ENCODE measurements at regions not wholly inside any gene's neighbourhood (a gene's known extent, or its start where the extent isn't known, plus 50 kb on each side); places are given as distances from the start of the nearest gene placed in this dataset.
"Not testable (repeated sequence)": the region's sequence is repeated elsewhere in the genome, so short reads cannot be mapped to it uniquely, and the experiment has no call there.

DNA sequence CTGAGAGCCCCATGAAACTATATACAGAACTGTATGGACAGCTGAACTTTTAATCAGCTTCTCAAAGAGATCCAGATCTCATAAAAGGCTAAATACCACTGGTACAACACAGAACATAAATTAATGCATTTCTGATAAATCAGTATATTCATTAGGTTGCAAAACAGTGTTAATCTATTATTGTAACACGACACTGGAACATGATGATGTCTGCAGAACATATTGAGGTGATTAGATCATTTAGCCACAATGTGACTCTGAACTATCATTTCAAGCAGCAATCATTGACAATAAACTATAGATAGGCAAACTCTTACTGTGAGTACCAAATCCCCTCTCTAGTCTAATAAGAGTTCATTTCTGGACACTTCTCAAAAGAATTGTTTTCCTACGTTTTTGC lies 50.3 kb downstream of the GASK1B start:
- ChIA-PET CTCF (no interaction called here), POLR2A (no interaction called here)
- TF ChIP-seq NFRKB (IDR thresholded peaks at IDR 0.05): no peak
- TF ChIP-seq, protein P1, sequence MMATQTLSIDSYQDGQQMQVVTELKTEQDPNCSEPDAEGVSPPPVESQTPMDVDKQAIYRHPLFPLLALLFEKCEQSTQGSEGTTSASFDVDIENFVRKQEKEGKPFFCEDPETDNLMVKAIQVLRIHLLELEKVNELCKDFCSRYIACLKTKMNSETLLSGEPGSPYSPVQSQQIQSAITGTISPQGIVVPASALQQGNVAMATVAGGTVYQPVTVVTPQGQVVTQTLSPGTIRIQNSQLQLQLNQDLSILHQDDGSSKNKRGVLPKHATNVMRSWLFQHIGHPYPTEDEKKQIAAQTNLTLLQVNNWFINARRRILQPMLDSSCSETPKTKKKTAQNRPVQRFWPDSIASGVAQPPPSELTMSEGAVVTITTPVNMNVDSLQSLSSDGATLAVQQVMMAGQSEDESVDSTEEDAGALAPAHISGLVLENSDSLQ (IDR thresholded peaks at IDR 0.05): no peak
- TF ChIP-seq ELF4 (IDR thresholded peaks at IDR 0.05): no peak
- TF ChIP-seq CTBP1 (IDR thresholded peaks at IDR 0.05; ENCODE audit: borderline replicate concordance): no peak
- TF ChIP-seq ARNT (IDR thresholded peaks at IDR 0.05): no peak
- TF ChIP-seq SUZ12 (IDR thresholded peaks at IDR 0.05): no peak
- no peak for TF ChIP-seq SP1 (IDR thresholded peaks at IDR 0.05)
- TF ChIP-seq FOXK2 (IDR thresholded peaks at IDR 0.05): no peak
- TF ChIP-seq BHLHE40 (IDR thresholded peaks at IDR 0.05; ENCODE audit: borderline replicate concordance): no peak
- TF ChIP-seq L3MBTL2 (conservative IDR thresholded peaks at IDR 0.05): no peak
- TF ChIP-seq ZNF384 (IDR thresholded peaks at IDR 0.05): no peak
- no peak for TF ChIP-seq HDGF (IDR thresholded peaks at IDR 0.05; ENCODE audit: borderline replicate concordance)
- no peak for TF ChIP-seq FOXA1 (IDR thresholded peaks at IDR 0.05)
- no peak for TF ChIP-seq LEF1 (IDR thresholded peaks at IDR 0.05; ENCODE audit: borderline replicate concordance)
- no peak for TF ChIP-seq TARDBP (IDR thresholded peaks at IDR 0.05)
- TF ChIP-seq FOXM1 (IDR thresholded peaks at IDR 0.05; ENCODE audit: borderline replicate concordance): no peak
- DNase-seq (ENCODE audit: extremely low spot score): no peak

DNA sequence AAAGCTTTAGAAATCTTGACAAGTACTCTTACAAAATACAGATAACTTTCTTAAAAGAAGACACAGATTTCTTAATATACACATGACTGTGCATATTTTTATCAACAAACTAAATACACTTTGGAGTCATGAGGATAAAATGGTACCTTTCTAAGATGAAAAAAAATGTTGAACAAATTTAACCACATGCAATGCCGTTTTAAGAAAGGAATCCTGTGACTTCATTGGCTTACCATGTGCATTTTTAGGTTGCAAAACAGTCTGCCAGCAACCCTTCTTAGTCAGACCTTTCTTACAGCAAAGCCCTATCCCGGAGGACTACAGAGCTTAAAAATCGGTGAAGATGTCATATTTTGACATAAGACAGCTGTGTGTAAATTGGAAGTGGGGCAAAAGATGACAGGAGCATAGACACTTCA lies 51.7 kb downstream of the GASK1B start:
- POLR2A ChIA-PET: no interaction called here

GRCh38 chr4:158120645-158121151 lies 52.1 kb downstream of the GASK1B start:
- POLR2A ChIA-PET; DNase-seq (ENCODE audit: extremely low spot score): not testable (repeated sequence)
- CTCF ChIA-PET: interaction anchor here (0.6 to 0.7 kb wide), 2 partner anchors 20 to 497 kb away, joined by 3 read pairs; no protein-coding TSS in a partner anchor

More for the DNA sequence above, 51.7 kb downstream of the GASK1B start:
- no peak for DNase-seq (ENCODE audit: extremely low spot score)
- CTCF ChIA-PET: interaction anchor here (0.6 to 0.7 kb wide), 2 partner anchors 20 to 497 kb away, joined by 3 read pairs; no protein-coding TSS in a partner anchor
- TF ChIP-seq FOXA1 (IDR thresholded peaks at IDR 0.05) (no peak), CTBP1 (IDR thresholded peaks at IDR 0.05; ENCODE audit: borderline replicate concordance) (no peak), HDGF (IDR thresholded peaks at IDR 0.05; ENCODE audit: borderline replicate concordance) (no peak), BHLHE40 (IDR thresholded peaks at IDR 0.05; ENCODE audit: borderline replicate concordance) (no peak), ZNF384 (IDR thresholded peaks at IDR 0.05) (no peak), TARDBP (IDR thresholded peaks at IDR 0.05) (no peak), FOXM1 (IDR thresholded peaks at IDR 0.05; ENCODE audit: borderline replicate concordance) (no peak), NFRKB (IDR thresholded peaks at IDR 0.05) (no peak)
- TF ChIP-seq, protein P1 (IDR thresholded peaks at IDR 0.05): no peak

GRCh38 chr4:158112611-158113010 lies 60.2 kb downstream of the GASK1B start:
- no peak for DNase-seq (ENCODE audit: extremely low spot score)
- POLR2A ChIA-PET: no interaction called here
- TF ChIP-seq SP1 (IDR thresholded peaks at IDR 0.05) (no peak), SUZ12 (IDR thresholded peaks at IDR 0.05) (no peak), FOXM1 (IDR thresholded peaks at IDR 0.05; ENCODE audit: borderline replicate concordance) (no peak), LEF1 (IDR thresholded peaks at IDR 0.05; ENCODE audit: borderline replicate concordance) (no peak), ARNT (IDR thresholded peaks at IDR 0.05) (no peak), ZNF384 (IDR thresholded peaks at IDR 0.05) (no peak)
- TF ChIP-seq, protein P1 (IDR thresholded peaks at IDR 0.05): no peak
- CTCF ChIA-PET: no interaction called here

DNA sequence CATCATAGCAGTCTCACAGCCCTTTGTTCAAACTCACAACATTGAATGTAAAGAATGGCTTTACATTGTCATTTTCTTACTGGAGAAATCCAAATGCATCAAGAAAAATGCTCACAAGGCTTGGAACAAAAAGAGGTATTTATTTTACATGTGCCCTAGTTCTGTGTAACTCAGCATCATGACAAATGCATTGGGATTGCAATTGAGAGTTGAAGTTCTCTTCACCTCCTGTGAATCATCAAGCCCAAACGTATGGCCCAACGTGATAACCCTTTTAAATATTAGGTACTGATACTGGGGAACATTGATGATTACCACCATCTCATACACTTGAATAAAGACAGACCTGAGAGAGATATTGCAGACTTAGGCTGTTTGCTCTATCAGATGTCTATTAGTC lies 61.6 kb downstream of the GASK1B start:
- no peak for DNase-seq (ENCODE audit: extremely low spot score)
- ChIA-PET CTCF (no interaction called here), POLR2A (no interaction called here)
- TF ChIP-seq CTBP1 (IDR thresholded peaks at IDR 0.05; ENCODE audit: borderline replicate concordance) (no peak), TARDBP (IDR thresholded peaks at IDR 0.05) (no peak), SP1 (IDR thresholded peaks at IDR 0.05) (no peak), ZNF384 (IDR thresholded peaks at IDR 0.05) (no peak), SUZ12 (IDR thresholded peaks at IDR 0.05) (no peak)

GRCh38 chr4:158102904-158103303 lies 69.9 kb downstream of the GASK1B start:
- no peak for DNase-seq (ENCODE audit: extremely low spot score)
- CTCF ChIA-PET: no interaction called here
- no peak for TF ChIP-seq CTBP1 (IDR thresholded peaks at IDR 0.05; ENCODE audit: borderline replicate concordance)
- TF ChIP-seq ZNF384 (IDR thresholded peaks at IDR 0.05): no peak
- TF ChIP-seq FOXK2 (IDR thresholded peaks at IDR 0.05): no peak
- TF ChIP-seq ARNT (IDR thresholded peaks at IDR 0.05): no peak
- no peak for TF ChIP-seq HDGF (IDR thresholded peaks at IDR 0.05; ENCODE audit: borderline replicate concordance)
- no peak for TF ChIP-seq FOXM1 (IDR thresholded peaks at IDR 0.05; ENCODE audit: borderline replicate concordance)
- no peak for TF ChIP-seq NFRKB (IDR thresholded peaks at IDR 0.05)
- no peak for TF ChIP-seq BHLHE40 (IDR thresholded peaks at IDR 0.05; ENCODE audit: borderline replicate concordance)
- no peak for TF ChIP-seq L3MBTL2 (conservative IDR thresholded peaks at IDR 0.05)
- TF ChIP-seq LEF1 (IDR thresholded peaks at IDR 0.05; ENCODE audit: borderline replicate concordance): no peak
- POLR2A ChIA-PET: no interaction called here

DNA sequence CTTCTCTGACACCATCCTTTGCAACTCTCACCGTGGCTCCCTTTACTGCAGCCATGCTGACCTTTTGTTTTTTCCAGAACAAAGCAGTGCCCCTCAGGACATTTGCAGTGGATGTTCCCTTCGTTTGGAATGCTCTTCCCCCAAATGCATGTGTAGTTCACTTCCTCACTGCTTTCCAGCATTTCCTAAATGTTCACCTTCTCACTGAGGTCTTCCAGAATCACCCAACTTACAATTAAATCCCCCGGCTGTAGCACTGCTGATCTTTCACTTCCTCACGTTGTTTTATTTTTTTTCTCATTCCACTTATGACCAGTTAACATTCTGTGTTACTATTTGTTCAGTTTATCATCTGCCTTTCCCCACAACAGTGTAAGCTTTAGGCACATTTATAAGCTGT lies 73.1 kb downstream of the GASK1B start:
- TF ChIP-seq SP1 (IDR thresholded peaks at IDR 0.05) (no peak), SUZ12 (IDR thresholded peaks at IDR 0.05) (no peak), ZNF384 (IDR thresholded peaks at IDR 0.05) (no peak), ARNT (IDR thresholded peaks at IDR 0.05) (no peak)
- CTCF ChIA-PET: no interaction called here
- no peak for DNase-seq (ENCODE audit: extremely low spot score)

More for the DNA sequence above, 73.1 kb downstream of the GASK1B start:
- POLR2A ChIA-PET: no interaction called here
